HL-60 (cell line): ENCODE measurements at regions not wholly inside any gene's neighbourhood (a gene's known extent, or its start where the extent isn't known, plus 50 kb on each side); places are given as distances from the start of the nearest gene placed in this dataset.

Experiments used
- POLR2AphosphoS5 ChIP-seq: IDR thresholded peaks from 2 replicates; pipeline ENCODE4 v1.6.1; 2012; ENCODE audit warnings: low read depth
- TF ChIP-seq, protein P1 (sequence below): IDR thresholded peaks from one replicate; pipeline ENCODE4 v1.5.1; 2011; ENCODE audit warnings: low read length, control low read depth, inconsistent platforms; ENCODE audit not compliant: insufficient read depth

DNA sequence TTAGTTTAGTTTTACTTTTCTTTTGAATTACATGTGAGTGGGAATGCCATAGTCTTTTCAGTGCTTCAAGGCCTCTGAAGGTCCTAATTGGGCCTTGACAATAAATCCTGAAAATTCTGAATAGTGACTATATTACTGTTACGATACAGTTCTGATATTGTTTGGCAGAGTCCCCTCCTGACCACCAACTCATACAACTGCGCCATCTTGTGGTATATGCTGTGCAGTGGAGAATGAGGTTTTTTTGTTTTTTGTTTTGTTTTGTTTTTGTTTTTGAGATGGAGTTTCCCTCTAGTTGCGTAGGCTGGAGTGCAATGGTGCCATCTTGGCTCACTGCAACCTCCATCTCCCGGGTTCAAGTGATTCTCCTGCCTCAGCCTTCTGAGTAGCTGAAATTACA is 56.6 kb upstream of the CHRDL1 start:
- TF ChIP-seq POLR2AphosphoS5, result no peak
- TF ChIP-seq, protein P1, sequence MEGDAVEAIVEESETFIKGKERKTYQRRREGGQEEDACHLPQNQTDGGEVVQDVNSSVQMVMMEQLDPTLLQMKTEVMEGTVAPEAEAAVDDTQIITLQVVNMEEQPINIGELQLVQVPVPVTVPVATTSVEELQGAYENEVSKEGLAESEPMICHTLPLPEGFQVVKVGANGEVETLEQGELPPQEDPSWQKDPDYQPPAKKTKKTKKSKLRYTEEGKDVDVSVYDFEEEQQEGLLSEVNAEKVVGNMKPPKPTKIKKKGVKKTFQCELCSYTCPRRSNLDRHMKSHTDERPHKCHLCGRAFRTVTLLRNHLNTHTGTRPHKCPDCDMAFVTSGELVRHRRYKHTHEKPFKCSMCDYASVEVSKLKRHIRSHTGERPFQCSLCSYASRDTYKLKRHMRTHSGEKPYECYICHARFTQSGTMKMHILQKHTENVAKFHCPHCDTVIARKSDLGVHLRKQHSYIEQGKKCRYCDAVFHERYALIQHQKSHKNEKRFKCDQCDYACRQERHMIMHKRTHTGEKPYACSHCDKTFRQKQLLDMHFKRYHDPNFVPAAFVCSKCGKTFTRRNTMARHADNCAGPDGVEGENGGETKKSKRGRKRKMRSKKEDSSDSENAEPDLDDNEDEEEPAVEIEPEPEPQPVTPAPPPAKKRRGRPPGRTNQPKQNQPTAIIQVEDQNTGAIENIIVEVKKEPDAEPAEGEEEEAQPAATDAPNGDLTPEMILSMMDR, result peak; percentile 9
